Activated CD4-positive, alpha-beta T cell treated with anti-CD3 and anti-CD28 coated beads, Interleukin-2, amount 10 ng/mL, durations not matched to agents 7 days and 5 days (primary cell): ENCODE measurements at regions not wholly inside any gene's neighbourhood (a gene's known extent, or its start where the extent isn't known, plus 50 kb on each side); places are given as distances from the start of the nearest gene placed in this dataset.
"Not testable (repeated sequence)": the region's sequence is repeated elsewhere in the genome, so short reads cannot be mapped to it uniquely, and the experiment has no call there.

Source experiments
- CTCF ChIA-PET: fragments of 350-600 bp; sonication (Branson Sonifier 250); formaldehyde crosslinking; loops from one replicate; lab custom pipeline; 2021; ENCODE audit warnings: antibody characterized with exemption; lab: Charles Lee
- POLR2A ChIA-PET: fragments of 350-600 bp; sonication (Branson Sonifier 250); formaldehyde crosslinking; loops from one replicate; lab custom pipeline; 2021; ENCODE audit warnings: antibody characterized with exemption; lab: Charles Lee
- DNase-seq: peaks from one replicate; pipeline ENCODE4 v3.0.0-alpha.2; 2020
- H3K27ac Mint-ChIP-seq: one replicate; pipeline ENCODE4 v1.8.0; 2021; ENCODE audit warnings: mild to moderate bottlenecking, moderate library complexity, mixed read lengths
- H3K27me3 Mint-ChIP-seq: one replicate; pipeline ENCODE4 v1.8.0; 2021; ENCODE audit warnings: mixed read lengths
- H3K36me3 Mint-ChIP-seq: one replicate; pipeline ENCODE4 v1.8.0; 2021; ENCODE audit warnings: low read depth, mixed read lengths
- H3K4me1 Mint-ChIP-seq: one replicate; pipeline ENCODE4 v1.8.0; 2021; ENCODE audit warnings: mixed read lengths
- H3K4me3 Mint-ChIP-seq: one replicate; pipeline ENCODE4 v1.8.0; 2021; ENCODE audit warnings: mild to moderate bottlenecking, moderate library complexity, mixed read lengths
- H3K9me3 Mint-ChIP-seq: one replicate; pipeline ENCODE4 v1.8.0; 2021; ENCODE audit warnings: mixed read lengths

DNA sequence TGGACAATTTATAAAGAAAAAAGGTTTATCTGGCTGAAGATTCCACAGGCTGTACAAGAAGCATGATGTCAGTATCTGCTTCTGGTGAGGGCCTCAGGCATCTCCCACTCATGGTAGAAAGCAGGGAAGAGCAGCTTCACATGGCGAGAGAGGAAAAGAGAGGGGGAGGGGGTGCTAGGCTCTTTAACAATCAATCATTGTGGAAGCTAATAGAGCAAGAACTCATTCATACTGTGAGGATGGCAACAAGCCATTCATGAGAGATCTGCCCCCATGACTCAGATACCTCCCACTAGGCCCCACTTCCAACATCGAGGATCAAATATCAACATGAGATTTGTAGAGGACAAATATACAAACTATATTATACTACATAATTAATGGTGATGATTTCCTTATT lies 361.9 kb upstream of the FAR2 start:
- H3K36me3 Mint-ChIP-seq = no peaks in the 10 kb centered on the region
- H3K9me3 Mint-ChIP-seq = no peaks in the 10 kb centered on the region
- H3K27me3 Mint-ChIP-seq = no peaks in the 10 kb centered on the region
- no peaks in the 10 kb centered on the region for H3K4me1 Mint-ChIP-seq
- DNase-seq = no peak
- ChIA-PET POLR2A (interaction anchor here (0.6 kb wide), 1 partner anchor 1924 kb away, joined by 3 read pairs; no protein-coding TSS in a partner anchor), CTCF (interaction anchor here (0.7 kb wide), 1 partner anchor 521 kb away, joined by 3 read pairs; no protein-coding TSS in a partner anchor)
- H3K27ac Mint-ChIP-seq = no peak overlapping the region
- H3K4me3 Mint-ChIP-seq = no peak overlapping the region

DNA sequence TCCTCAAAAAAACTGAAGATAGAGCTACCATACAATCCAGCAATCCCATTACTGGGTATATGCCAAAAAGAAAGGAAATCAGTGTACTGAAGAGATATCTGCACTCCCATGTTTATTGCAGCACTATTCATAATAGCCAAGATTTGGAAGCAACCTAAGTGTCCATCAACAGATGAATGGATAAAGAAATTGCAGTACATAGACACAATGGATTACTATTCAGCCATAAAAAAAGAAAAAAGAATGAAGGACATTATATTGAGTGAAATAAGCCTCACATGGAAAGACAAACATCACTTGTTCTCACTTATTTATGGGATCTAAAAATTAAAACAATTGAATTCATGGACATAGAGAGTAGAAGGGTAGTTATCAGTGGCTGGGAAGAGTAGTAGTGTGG lies 360.8 kb upstream of the FAR2 start:
- H3K4me1 Mint-ChIP-seq, CTCF ChIA-PET, H3K27ac Mint-ChIP-seq, H3K9me3 Mint-ChIP-seq, H3K27me3 Mint-ChIP-seq, DNase-seq, H3K36me3 Mint-ChIP-seq, POLR2A ChIA-PET, H3K4me3 Mint-ChIP-seq: not testable (repeated sequence)

DNA sequence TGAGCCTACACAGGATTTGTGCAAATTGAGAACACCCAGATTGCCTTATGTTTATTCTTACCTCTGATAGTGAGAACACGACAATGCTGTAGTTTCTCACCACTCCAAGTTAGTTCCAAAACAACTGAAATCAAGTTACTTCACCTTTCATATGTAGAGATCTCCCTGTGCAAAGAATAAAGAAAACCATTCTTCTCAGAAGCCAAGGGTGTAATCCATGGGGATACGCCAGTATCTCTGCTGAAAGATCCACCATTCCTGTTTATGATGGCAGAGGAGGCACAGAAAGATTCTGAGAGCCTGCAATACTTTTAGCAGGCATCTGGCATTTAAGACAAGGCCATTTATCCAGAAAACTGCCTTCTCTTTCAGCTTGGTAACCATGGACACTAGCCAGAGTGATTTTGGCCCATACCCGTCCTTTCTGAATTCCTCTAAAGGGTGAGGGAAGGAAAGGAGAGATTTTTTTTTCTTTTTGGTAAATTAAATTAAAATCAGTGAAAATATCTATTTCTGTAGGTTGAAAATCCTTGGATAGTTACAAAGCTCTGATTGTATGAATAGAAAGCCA lies 355.4 kb upstream of the FAR2 start:
- H3K36me3 Mint-ChIP-seq = no peaks in the 10 kb centered on the region
- ChIA-PET CTCF (no interaction called here), POLR2A (no interaction called here)
- no peaks in the 10 kb centered on the region for H3K27me3 Mint-ChIP-seq
- no peak overlapping the region for H3K4me3 Mint-ChIP-seq
- H3K27ac Mint-ChIP-seq = no peak overlapping the region
- no peaks in the 10 kb centered on the region for H3K9me3 Mint-ChIP-seq
- no peak for DNase-seq
- H3K4me1 Mint-ChIP-seq = no peaks in the 10 kb centered on the region

DNA sequence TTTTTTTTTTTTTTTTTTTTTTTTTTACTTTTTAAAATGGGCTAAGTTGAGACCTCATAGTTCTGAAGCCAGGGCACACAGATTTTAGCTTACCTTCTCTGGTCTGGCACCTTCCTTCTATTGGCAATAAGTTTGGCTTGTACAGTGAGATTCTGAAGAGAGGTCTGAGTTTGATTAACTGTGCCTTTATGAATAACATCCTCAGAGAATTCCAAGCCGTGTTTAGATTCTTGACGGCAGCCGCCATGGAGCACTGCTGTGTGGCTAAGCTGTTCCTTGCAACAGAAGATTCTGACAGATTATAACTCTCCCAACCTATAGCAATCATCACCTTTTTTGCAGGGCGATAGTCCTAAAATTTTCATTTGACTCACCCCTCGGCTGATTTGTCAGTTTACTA lies 354.9 kb upstream of the FAR2 start:
- no peaks in the 10 kb centered on the region for H3K36me3 Mint-ChIP-seq
- CTCF ChIA-PET = no interaction called here
- H3K4me1 Mint-ChIP-seq = no peaks in the 10 kb centered on the region
- POLR2A ChIA-PET = no interaction called here
- H3K9me3 Mint-ChIP-seq = no peaks in the 10 kb centered on the region
- DNase-seq = no peak
- H3K4me3 Mint-ChIP-seq = no peak overlapping the region
- no peaks in the 10 kb centered on the region for H3K27me3 Mint-ChIP-seq
- H3K27ac Mint-ChIP-seq = no peak overlapping the region

DNA sequence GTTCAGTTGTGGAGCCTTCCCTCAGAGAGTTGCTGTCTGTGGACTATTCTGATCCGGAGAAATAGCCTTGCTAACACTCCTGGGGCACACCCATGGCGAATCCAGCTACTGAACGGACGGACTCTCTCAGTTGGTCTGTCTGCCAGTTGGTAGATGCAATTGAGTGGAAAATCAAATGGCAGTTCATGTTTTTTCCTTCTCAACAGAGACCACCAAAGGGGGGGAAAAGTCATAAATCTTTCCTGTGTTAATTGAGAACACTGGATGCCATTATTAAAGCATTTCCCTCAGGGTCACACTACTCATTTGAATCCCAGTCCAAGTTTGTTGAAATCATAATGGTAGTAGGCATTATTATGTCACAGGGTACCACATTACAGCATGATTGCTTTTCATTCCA lies 354.3 kb upstream of the FAR2 start:
- POLR2A ChIA-PET = no interaction called here
- no peak for DNase-seq
- H3K4me1 Mint-ChIP-seq = no peaks in the 10 kb centered on the region
- H3K27me3 Mint-ChIP-seq = no peaks in the 10 kb centered on the region
- no peaks in the 10 kb centered on the region for H3K9me3 Mint-ChIP-seq
- H3K36me3 Mint-ChIP-seq = no peaks in the 10 kb centered on the region
- no peak overlapping the region for H3K4me3 Mint-ChIP-seq
- CTCF ChIA-PET = no interaction called here
- no peak overlapping the region for H3K27ac Mint-ChIP-seq

DNA sequence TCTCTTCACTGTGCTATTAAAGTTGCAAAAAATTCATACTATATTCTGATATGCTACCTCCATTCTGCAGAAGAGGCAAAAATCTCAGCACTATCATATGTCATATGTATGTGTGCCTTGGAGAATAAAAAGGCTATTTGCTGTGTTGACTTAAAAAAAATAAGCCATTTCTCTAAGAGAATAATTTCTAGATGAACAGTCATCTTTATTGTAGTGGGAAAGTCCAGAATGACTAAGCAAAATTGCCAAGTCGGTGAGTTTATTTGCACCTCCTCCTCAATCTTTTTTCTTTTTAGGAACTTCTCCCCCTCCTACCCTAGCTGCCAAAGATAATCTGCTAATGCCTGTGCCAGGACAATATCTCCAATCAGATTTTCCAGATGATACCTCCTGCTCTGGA lies 353.8 kb upstream of the FAR2 start:
- CTCF ChIA-PET = no interaction called here
- DNase-seq = no peak
- Mint-ChIP-seq H3K36me3 (no peaks in the 10 kb centered on the region), H3K27ac (no peak overlapping the region), H3K27me3 (no peaks in the 10 kb centered on the region), H3K4me1 (no peaks in the 10 kb centered on the region), H3K4me3 (no peak overlapping the region), H3K9me3 (no peaks in the 10 kb centered on the region)
- POLR2A ChIA-PET = no interaction called here

DNA sequence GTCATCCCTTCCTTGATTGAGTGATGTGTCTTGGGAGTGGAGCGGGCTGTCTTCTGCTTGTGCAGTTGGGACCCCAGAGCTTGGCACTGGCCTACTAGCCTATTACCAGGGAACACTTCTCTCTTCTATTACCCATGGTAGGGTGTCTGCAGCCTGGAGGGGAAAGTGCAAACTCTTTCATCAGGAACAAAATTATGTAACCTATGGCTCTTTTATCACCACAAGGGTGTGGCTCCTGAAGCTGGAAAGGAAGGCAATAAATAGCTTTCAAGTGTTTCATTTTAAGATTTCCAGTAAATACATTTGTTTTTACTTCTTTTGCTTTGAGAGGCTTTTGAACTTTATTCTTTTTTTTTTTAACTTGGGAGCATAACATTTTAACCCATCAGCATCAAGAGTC lies 349.7 kb upstream of the FAR2 start:
- Mint-ChIP-seq H3K4me1 (no peaks in the 10 kb centered on the region), H3K36me3 (no peaks in the 10 kb centered on the region), H3K27ac (no peak overlapping the region), H3K9me3 (no peaks in the 10 kb centered on the region), H3K27me3 (no peaks in the 10 kb centered on the region), H3K4me3 (no peak overlapping the region)
- DNase-seq = no peak
- ChIA-PET CTCF (no interaction called here), POLR2A (no interaction called here)

DNA sequence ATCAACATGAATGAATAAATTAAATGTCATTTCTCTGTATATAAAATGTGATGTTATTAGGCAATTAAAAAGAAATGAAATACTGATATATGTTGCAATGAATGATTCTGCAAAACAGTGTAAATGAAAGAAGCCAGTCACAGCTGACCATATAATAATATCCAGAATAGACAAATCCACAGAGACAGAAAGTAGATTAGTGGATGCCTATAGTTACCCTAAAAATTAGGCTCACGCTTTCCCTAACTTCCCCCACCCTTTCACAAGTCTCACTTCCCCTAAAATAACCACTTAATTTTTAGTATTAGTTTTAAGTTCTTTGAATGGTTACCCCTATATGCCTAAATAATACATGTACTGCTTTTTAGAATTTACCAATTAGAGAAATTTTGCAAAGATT lies 348.9 kb upstream of the FAR2 start:
- CTCF ChIA-PET = no interaction called here
- no peak for DNase-seq
- Mint-ChIP-seq H3K4me1 (no peaks in the 10 kb centered on the region), H3K36me3 (no peaks in the 10 kb centered on the region), H3K27ac (no peak overlapping the region), H3K4me3 (no peak overlapping the region), H3K9me3 (no peaks in the 10 kb centered on the region), H3K27me3 (no peaks in the 10 kb centered on the region)
- POLR2A ChIA-PET = no interaction called here

DNA sequence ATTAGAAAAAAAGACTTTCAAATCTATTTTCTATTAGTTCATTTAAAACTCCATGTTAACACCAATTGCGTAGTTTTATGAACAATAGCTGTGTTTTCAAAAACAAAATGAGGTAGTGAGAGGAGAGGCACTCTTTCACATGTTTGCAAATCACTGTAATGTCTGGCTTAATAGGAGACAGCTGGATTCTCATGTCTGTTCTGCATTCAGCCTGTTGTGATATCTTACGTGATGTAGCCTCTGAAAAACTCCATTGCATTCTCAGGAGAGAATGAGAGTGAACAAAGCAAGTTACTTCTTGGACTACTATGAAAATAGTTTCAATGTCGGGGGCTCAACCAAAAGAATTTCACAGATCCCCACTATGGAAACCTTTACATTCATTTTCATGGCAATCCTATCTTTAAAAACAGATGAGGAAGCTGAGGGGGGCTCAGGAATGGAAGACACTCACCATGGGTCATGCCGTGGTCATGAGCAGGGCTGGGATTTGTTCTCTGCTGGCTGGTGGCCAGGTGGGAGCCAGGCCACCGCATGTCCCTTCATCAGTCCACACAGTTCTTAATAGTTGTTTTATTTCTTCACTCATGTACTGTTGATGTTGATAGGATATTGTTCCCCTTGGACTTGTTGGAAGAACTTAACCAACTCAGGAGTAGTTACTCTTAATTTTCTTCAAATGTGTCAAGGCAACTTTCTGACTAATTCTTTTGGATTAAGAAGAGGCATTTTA lies 346.2 kb upstream of the FAR2 start:
- H3K4me3 Mint-ChIP-seq = no peak overlapping the region
- no peaks in the 10 kb centered on the region for H3K4me1 Mint-ChIP-seq
- H3K36me3 Mint-ChIP-seq = no peaks in the 10 kb centered on the region
- no peaks in the 10 kb centered on the region for H3K27me3 Mint-ChIP-seq
- H3K27ac Mint-ChIP-seq = no peak overlapping the region
- DNase-seq = no peak
- H3K9me3 Mint-ChIP-seq = no peaks in the 10 kb centered on the region
- ChIA-PET POLR2A (no interaction called here), CTCF (no interaction called here)

DNA sequence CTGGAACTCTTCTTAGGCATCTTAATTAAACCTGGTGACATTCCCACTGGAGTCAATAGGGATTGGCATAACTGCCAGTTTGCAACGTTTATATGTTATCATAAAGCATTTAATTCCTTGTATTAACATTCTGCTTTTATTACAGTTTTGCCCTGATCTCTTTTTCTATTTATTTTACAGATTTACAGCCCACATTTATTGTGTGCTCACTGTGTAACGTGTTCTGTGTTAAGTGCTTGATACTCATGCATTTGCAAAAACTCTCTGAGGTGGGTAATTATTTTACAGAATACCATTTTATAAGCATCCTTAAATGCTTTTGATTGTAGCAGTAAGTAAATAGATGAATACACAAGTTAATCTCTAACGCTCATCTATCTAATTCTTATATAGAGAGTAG lies 341.5 kb upstream of the FAR2 start:
- POLR2A ChIA-PET = no interaction called here
- DNase-seq = no peak
- H3K36me3 Mint-ChIP-seq = no peaks in the 10 kb centered on the region

DNA sequence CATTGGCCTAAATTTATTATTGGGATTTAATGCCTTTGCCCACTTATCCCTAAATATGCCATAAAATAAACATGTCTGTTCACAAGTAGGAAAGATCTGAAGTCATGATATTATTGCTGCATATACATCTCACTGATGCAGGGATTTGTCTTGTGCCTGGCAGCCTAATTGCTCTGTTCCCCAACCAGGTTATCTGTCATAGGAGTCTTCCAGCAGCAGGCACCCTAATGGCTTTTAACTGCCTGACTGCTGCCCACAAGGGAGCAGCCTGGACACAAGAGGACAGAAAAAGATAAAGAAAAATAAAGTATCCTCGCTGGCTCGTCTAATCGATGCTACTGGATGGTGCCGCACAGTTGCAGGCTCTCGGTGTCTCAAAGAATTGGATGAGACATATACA lies 337.6 kb upstream of the FAR2 start:
- Mint-ChIP-seq H3K27me3 (no peaks in the 10 kb centered on the region), H3K4me3 (no peak overlapping the region), H3K36me3 (no peaks in the 10 kb centered on the region), H3K9me3 (peaks cover 2% of the 10 kb centered on the region), H3K27ac (no peak overlapping the region), H3K4me1 (no peaks in the 10 kb centered on the region)
- POLR2A ChIA-PET = no interaction called here
- CTCF ChIA-PET = no interaction called here
- DNase-seq = no peak

More for the DNA sequence above, 341.5 kb upstream of the FAR2 start:
- CTCF ChIA-PET = interaction anchor here (0.6 kb wide), 1 partner anchor 791 kb away, joined by 3 read pairs; no protein-coding TSS in a partner anchor
- no peaks in the 10 kb centered on the region for H3K4me1 Mint-ChIP-seq
- H3K4me3 Mint-ChIP-seq = no peak overlapping the region
- H3K27me3 Mint-ChIP-seq = no peaks in the 10 kb centered on the region
- peaks cover 2% of the 10 kb centered on the region for H3K9me3 Mint-ChIP-seq
- H3K27ac Mint-ChIP-seq = no peak overlapping the region

DNA sequence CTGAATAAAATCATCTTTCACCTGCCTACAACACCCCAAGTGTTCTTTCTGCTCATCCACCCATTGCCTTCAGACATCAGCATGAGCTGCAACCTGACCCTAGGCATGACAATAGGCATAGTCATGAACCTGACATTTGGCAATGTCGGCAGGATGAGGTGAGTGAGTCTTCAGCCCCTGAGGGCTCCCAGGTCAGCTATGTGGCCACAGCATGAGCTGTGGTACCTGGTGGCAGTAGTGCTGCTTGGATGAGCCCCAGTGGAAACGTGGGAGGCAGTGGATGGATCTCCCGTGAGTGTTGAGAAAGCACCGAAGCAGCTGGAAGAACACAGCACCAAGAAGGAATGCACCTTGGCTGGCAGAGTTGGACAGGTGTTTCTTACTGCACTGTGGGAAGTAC lies 334.8 kb upstream of the FAR2 start:
- H3K9me3 Mint-ChIP-seq = peaks cover 2% of the 10 kb centered on the region
- no peaks in the 10 kb centered on the region for H3K36me3 Mint-ChIP-seq
- H3K4me1 Mint-ChIP-seq = no peaks in the 10 kb centered on the region
- no peak for DNase-seq
- ChIA-PET CTCF (no interaction called here), POLR2A (no interaction called here)
- H3K27ac Mint-ChIP-seq = no peak overlapping the region
- H3K4me3 Mint-ChIP-seq = no peak overlapping the region
- no peaks in the 10 kb centered on the region for H3K27me3 Mint-ChIP-seq

DNA sequence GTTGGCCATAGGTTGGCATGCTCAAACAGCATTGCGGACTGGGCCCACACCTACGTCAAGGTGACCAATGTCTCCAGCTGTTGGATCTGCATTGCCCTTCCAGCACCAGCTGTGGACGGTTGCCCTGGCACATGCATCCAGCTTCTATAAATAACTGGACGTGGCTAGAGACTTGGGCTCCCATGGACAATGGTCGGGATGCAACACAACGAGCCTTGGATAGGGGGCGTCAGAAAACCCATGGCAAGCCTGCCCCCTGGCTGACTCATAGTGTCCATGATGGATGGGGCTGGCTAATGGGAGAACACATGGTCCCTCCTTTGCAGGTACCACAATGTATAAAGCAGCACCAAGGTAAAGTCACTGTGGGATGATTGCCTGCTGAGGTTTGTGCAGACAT lies 331.6 kb upstream of the FAR2 start:
- POLR2A ChIA-PET = no interaction called here
- H3K27ac Mint-ChIP-seq = no peak overlapping the region
- H3K4me1 Mint-ChIP-seq = no peaks in the 10 kb centered on the region
- no peak overlapping the region for H3K4me3 Mint-ChIP-seq
- H3K9me3 Mint-ChIP-seq = no peaks in the 10 kb centered on the region
- DNase-seq = no peak
- H3K27me3 Mint-ChIP-seq = no peaks in the 10 kb centered on the region
- H3K36me3 Mint-ChIP-seq = no peaks in the 10 kb centered on the region
- CTCF ChIA-PET = no interaction called here
